ENCODE measurements at regions not wholly inside any gene's neighbourhood (a gene's known extent, or its start where the extent isn't known, plus 50 kb on each side); places are given as distances from the start of the nearest gene placed in this dataset.

GRCh38 chr1:4044967-4045366 lies 144.9 kb upstream of the C1orf174 start:
- TF ChIP-seq CTCF (IDR thresholded peaks at IDR 0.05; ENCODE audit: low read depth, low read length) (no peak), EZH2phosphoT487 (IDR thresholded peaks at IDR 0.05; ENCODE audit: low read depth) (no peak)
